Aorta (tissue), 5 donors: ENCODE measurements at regions not wholly inside any gene's neighbourhood (a gene's known extent, or its start where the extent isn't known, plus 50 kb on each side); places are given as distances from the start of the nearest gene placed in this dataset.

Experiments used
- ATAC-seq: fragments of 200-7000 bp; cut with Tn5 transposase; one replicate; pipeline ENCODE4 v1.9.1; 2022; ENCODE audit warnings: moderate library complexity; ENCODE audit not compliant: low FRiP score
- DNase-seq, 2 donors: peaks; one replicate each; pipeline ENCODE4 v3.0.0-alpha.2; 2020
- H3K27ac ChIP-seq, 2 donors: one replicate each; pipeline ENCODE4 v1.5.1; 2013; ENCODE audit warnings: low read length in 2 of 2, mild to moderate bottlenecking in 2 of 2, moderate library complexity in 2 of 2, control low read depth in 1 of 2, inconsistent platforms in 1 of 2, low read depth in 1 of 2
- H3K27me3 ChIP-seq, 2 donors: one replicate each; pipeline ENCODE4 v1.6.1; 2013; ENCODE audit warnings: control low read depth in 1 of 2, low read length in 1 of 2, mild to moderate bottlenecking in 1 of 2, moderate library complexity in 1 of 2; ENCODE audit not compliant: insufficient read depth in 2 of 2, control insufficient read depth in 1 of 2
- H3K36me3 ChIP-seq, 2 donors: one replicate each; pipeline ENCODE4 v1.6.1; 2013; ENCODE audit warnings: control low read depth in 1 of 2, low read length in 1 of 2, mild to moderate bottlenecking in 1 of 2; ENCODE audit not compliant: insufficient read depth in 2 of 2, control insufficient read depth in 1 of 2
- H3K4me1 ChIP-seq, 2 donors: one replicate each; pipeline ENCODE4 v1.6.1; 2013; ENCODE audit warnings: low read length in 2 of 2, control low read depth in 1 of 2, mild to moderate bottlenecking in 1 of 2, moderate library complexity in 1 of 2; ENCODE audit not compliant: insufficient read depth in 2 of 2, control insufficient read depth in 1 of 2
- H3K4me3 ChIP-seq, 2 donors: one replicate each; pipeline ENCODE4 v1.5.1; 2013; ENCODE audit warnings: low read length in 2 of 2, control low read depth in 1 of 2, mild to moderate bottlenecking in 1 of 2
- H3K9me3 ChIP-seq: one replicate; pipeline ENCODE4 v1.6.1; 2013; ENCODE audit warnings: mild to moderate bottlenecking, low read length; ENCODE audit not compliant: control insufficient read depth
- WGBS, 2 donors: extraction: QIAGEN DNeasy Blood & Tissue Kit; methylation state at CpG; one replicate each; pipeline ENCODE4 v1.1.7; 2013; 5-methylcytosine and 5-hydroxymethylcytosine counted together
- intact Hi-C, 2 donors: fragments of 100-400 bp; cut with DNase I; formaldehyde crosslinking; loops; one replicate each; pipeline versions ENCODE4 v1.14.2 to v1.15.0; 2022
- donor health status: healthy with polysubstance abuse.
- donor health status: Bipolar disorder and iron deficiency.
- donor health status: DM: no; HTN: no; CAD: no.
- donor health status: DM: no; HTN: no; CAD: no.
- donor health status: DM: yes; HTN: yes; CAD: no.

DNA sequence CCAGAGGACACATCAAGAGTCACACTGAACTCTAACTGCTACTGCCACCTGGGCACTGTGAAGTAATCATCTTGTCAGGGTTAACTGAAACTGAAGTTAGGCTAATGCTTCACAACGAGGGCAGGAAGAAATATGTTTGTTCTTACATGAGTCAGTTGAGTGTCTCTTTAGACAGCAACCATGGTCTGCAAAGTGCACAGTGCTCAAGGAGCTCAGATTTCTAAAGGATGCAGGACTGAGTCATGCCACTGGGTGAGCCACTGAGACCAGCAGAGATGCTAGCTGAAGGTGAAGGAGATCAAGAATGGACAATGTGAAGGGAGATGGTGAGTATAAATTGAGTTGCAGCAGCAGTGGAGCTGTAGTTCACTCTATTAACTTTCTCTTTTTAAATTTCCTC is 76.0 kb upstream of the CTTNBP2 start:
- peaks cover 0 to 4% of the 10 kb centered on the region in 2 donors for H3K27me3 ChIP-seq
- WGBS, 2 donors, result 28 to 33% methylated on average over 1 of the region's 1 CpG
- H3K4me1 ChIP-seq, result no peaks in the 10 kb centered on the region
- peaks cover 2% of the 10 kb centered on the region for H3K9me3 ChIP-seq
- H3K27ac ChIP-seq, result no peak overlapping the region
- ATAC-seq, result no peak
- H3K36me3 ChIP-seq, result no peaks in the 10 kb centered on the region
- H3K4me3 ChIP-seq, result no peak overlapping the region
- no peak for DNase-seq
- intact Hi-C loops, result no loop called here

- Histone ChIP-seq H3K27ac (no peak overlapping the region), H3K36me3 (no peaks in the 10 kb centered on the region), H3K4me3 (no peak overlapping the region), H3K4me1 (no peaks in the 10 kb centered on the region), H3K27me3 (no peaks in the 10 kb centered on the region), H3K9me3 (peaks cover 2% of the 10 kb centered on the region)
- no peak for DNase-seq
- ATAC-seq, result no peak
- WGBS, 2 donors, result 80 to 83% methylated on average over 6 of the region's 6 CpGs
- intact Hi-C loops, result no loop called here
Measured at GRCh38 chr7:117950601-117951260, 77.5 kb upstream of the CTTNBP2 start.

DNA sequence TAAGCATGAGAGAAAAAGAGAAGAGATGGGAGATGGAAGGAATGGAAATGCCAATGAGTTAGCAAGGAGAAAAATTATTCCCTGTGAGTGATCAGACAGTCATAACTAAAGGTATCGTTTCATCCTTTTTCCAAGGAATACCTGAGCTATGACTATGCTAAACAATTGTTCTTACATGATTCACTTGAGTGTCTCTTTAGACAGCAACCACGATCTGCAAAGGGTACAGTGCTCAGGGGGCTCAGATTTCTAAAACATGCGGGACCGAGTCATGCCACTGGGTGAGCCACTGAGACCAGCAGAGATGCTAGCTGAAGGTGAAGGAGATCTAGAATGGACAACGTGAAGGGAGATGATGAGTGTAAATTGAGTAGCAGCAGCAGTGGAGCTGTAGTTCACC is 78.0 kb upstream of the CTTNBP2 start:
- Histone ChIP-seq H3K9me3 (peaks cover 2% of the 10 kb centered on the region), H3K36me3 (no peaks in the 10 kb centered on the region), H3K27ac (no peak overlapping the region), H3K4me1 (no peaks in the 10 kb centered on the region), H3K4me3 (no peak overlapping the region), H3K27me3 (no peaks in the 10 kb centered on the region)
- ATAC-seq, result no peak
- DNase-seq, result no peak
- intact Hi-C loops, result no loop called here
- WGBS, 2 donors, result 75 to 77% methylated on average over 5 of the region's 5 CpGs

- ATAC-seq, result no peak
- Histone ChIP-seq H3K4me3 (no peak overlapping the region), H3K4me1 (no peaks in the 10 kb centered on the region), H3K27me3 (no peaks in the 10 kb centered on the region), H3K36me3 (no peaks in the 10 kb centered on the region), H3K27ac (no peak overlapping the region), H3K9me3 (peaks cover 2% of the 10 kb centered on the region)
- intact Hi-C loops, result no loop called here
- 65 to 72% methylated on average over 4 of the region's 4 CpGs for WGBS, 2 donors
- no peak for DNase-seq
Measured at GRCh38 chr7:117951691-117952280, 78.5 kb upstream of the CTTNBP2 start.

- Histone ChIP-seq H3K27ac (no peak overlapping the region), H3K36me3 (no peaks in the 10 kb centered on the region), H3K9me3 (peaks cover 2% of the 10 kb centered on the region), H3K4me3 (no peak overlapping the region), H3K27me3 (no peaks in the 10 kb centered on the region), H3K4me1 (no peaks in the 10 kb centered on the region)
- 77 to 78% methylated on average over 4 of the region's 4 CpGs for WGBS, 2 donors
- ATAC-seq (no peak), DNase-seq (no peak)
- intact Hi-C loops, result no loop called here
Measured at GRCh38 chr7:117955046-117955445, 81.8 kb upstream of the CTTNBP2 start.

GRCh38 chr7:117960351-117960750 is 87.1 kb upstream of the CTTNBP2 start:
- Histone ChIP-seq H3K9me3 (no peaks in the 10 kb centered on the region), H3K36me3 (no peaks in the 10 kb centered on the region), H3K4me3 (no peak overlapping the region), H3K4me1 (no peaks in the 10 kb centered on the region), H3K27ac (no peak overlapping the region), H3K27me3 (no peaks in the 10 kb centered on the region)
- ATAC-seq (no peak), DNase-seq (no peak)
- intact Hi-C loops, result no loop called here

DNA sequence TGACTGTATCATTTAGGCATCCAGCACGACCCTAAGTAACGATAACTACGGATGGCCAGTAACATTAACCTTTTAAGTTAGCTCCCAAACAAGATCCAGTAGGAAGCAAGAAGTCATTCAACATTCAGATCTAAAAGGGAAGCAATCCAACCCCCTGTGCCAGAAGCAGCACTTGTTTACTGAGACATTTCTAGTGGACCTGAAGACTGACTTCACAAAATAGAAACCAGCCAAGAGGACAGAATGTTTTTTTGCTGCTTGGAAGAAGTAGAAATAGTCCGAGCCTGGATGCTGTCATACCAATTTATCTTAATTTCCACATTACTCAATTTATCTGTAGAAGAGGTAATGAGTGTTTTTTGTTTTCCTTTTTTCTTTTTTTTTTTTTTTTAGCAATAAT is 88.0 kb upstream of the CTTNBP2 start:
- Histone ChIP-seq H3K36me3 (no peaks in the 10 kb centered on the region), H3K27ac (no peak overlapping the region), H3K4me1 (no peaks in the 10 kb centered on the region), H3K4me3 (no peak overlapping the region), H3K27me3 (no peaks in the 10 kb centered on the region), H3K9me3 (no peaks in the 10 kb centered on the region)
- intact Hi-C loops, result no loop called here
- DNase-seq (no peak), ATAC-seq (peak; percentile 69)
- 52 to 63% methylated on average over 4 of the region's 4 CpGs for WGBS, 2 donors

GRCh38 chr7:117962366-117962994 is 89.2 kb upstream of the CTTNBP2 start:
- WGBS, 2 donors, result 74 to 77% methylated on average over 5 of the region's 5 CpGs
- DNase-seq (no peak), ATAC-seq (peak; percentile 30)
- Histone ChIP-seq H3K36me3 (no peaks in the 10 kb centered on the region), H3K4me3 (no peak overlapping the region), H3K9me3 (no peaks in the 10 kb centered on the region), H3K27ac (no peak overlapping the region), H3K27me3 (no peaks in the 10 kb centered on the region), H3K4me1 (no peaks in the 10 kb centered on the region)
- intact Hi-C loops, result no loop called here
